ENCODE measurements at regions not wholly inside any gene's neighbourhood (a gene's known extent, or its start where the extent isn't known, plus 50 kb on each side); places are given as distances from the start of the nearest gene placed in this dataset.

DNA sequence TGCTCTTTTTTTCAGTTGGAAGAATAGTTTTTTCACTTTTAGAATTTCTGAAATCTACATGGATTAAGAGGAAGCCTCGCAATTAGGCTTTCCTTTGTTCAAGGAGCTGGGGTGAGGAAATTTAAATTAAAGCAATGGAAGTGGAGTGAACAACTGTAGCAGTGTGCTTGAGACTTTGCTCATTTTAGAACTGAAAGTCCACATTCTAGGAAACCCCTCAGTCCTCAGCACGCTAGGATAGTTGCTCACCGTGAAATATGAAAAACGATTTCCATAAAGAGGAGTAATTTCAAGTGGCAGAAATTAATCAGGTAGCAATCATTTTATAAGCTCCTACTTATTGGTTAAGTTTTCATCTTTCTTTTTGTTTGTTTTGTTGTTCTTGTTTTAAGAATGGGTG lies 243.0 kb upstream of the ITGA1 start:
- no peak for DNase-seq
- 36% methylated on average over 4 of the region's 4 CpGs for WGBS (ENCODE audit: low lambda C conversion rate)
- Histone ChIP-seq H4K20me1 (ENCODE audit: insufficient read depth) (no peaks in the 10 kb centered on the region), H3K9ac (no peak overlapping the region), H3K4me2 (no peak overlapping the region), H3K79me2 (ENCODE audit: insufficient read depth) (no peaks in the 10 kb centered on the region), H3K27ac (ENCODE audit: low read depth in 2 of 2, low read length in 1 of 2) (no peak overlapping the region), H3K9me2 (no peaks in the 10 kb centered on the region), H3K27me3 (ENCODE audit: insufficient read depth) (no peaks in the 10 kb centered on the region), H3K4me1 (ENCODE audit: control insufficient read depth in 1 of 2, insufficient read depth in 2 of 2, low read depth in 1 of 2, low read length in 1 of 2) (no peaks in the 10 kb centered on the region; a peak in 1 of 4 replicates), H3F3A (replicated peaks; ENCODE audit: insufficient read depth) (no peaks in the 10 kb centered on the region), H3K9me3 (no peaks in the 10 kb centered on the region), H2AFZ (ENCODE audit: low read depth) (no peak overlapping the region), H3K4me3 (ENCODE audit: low read depth in 2 of 2, low read length in 1 of 2) (no peak overlapping the region), H3K36me3 (replicated peaks in 1 of 2; ENCODE audit: control insufficient read depth in 1 of 2, insufficient read depth in 2 of 2, low read length in 1 of 2) (no peaks in the 10 kb centered on the region)
- no peak for TF ChIP-seq YY1 (IDR thresholded peaks at IDR 0.05; ENCODE audit: low read depth)
- POLR2A ChIA-PET = no interaction called here
- CTCF ChIA-PET = no interaction called here

GRCh38 chr5:52554293-52554692 lies 233.4 kb upstream of the ITGA1 start:
- POLR2A ChIA-PET = no interaction called here
- H3K9me2 ChIP-seq = no peaks in the 10 kb centered on the region
- H3K79me2 ChIP-seq (ENCODE audit: insufficient read depth) = no peaks in the 10 kb centered on the region
- TF ChIP-seq NRF1 (IDR thresholded peaks at IDR 0.05; ENCODE audit: low read depth, low read length) (no peak), CHD2 (IDR thresholded peaks at IDR 0.05; ENCODE audit: low read length, partially characterized antibody) (no peak), POLR2AphosphoS5 (IDR thresholded peaks at IDR 0.05; ENCODE audit: low read depth, low read length) (no peak), MXI1 (IDR thresholded peaks at IDR 0.05; ENCODE audit: low read depth, low read length) (no peak), SMC3 (IDR thresholded peaks at IDR 0.05; ENCODE audit: low read depth, low read length) (no peak), ELF1 (IDR thresholded peaks at IDR 0.05) (no peak), TEAD4 (IDR thresholded peaks at IDR 0.05; ENCODE audit: borderline replicate concordance, insufficient read depth) (no peak), SIN3A (IDR thresholded peaks at IDR 0.05; ENCODE audit: borderline replicate concordance, low read depth, low read length) (no peak), REST (IDR thresholded peaks at IDR 0.05; ENCODE audit: low read depth, low read length) (no peak), NFIC (IDR thresholded peaks at IDR 0.05; ENCODE audit: borderline replicate concordance) (no peak), RXRA (IDR thresholded peaks at IDR 0.05; ENCODE audit: borderline replicate concordance, low read depth) (no peak)
- no peak overlapping the region for H3K4me3 ChIP-seq (ENCODE audit: low read depth in 2 of 2, low read length in 1 of 2)
- H3K27me3 ChIP-seq (ENCODE audit: insufficient read depth) = no peaks in the 10 kb centered on the region
- no peak overlapping the region for H2AFZ ChIP-seq (ENCODE audit: low read depth)
- no peak overlapping the region for H3K4me2 ChIP-seq
- H4K20me1 ChIP-seq (ENCODE audit: insufficient read depth) = no peaks in the 10 kb centered on the region
- CTCF ChIA-PET = interaction anchor here (1.0 kb wide), 2 partner anchors 10 to 1591 kb away, joined by 3 to 4 read pairs; no protein-coding TSS in a partner anchor
- WGBS (ENCODE audit: low lambda C conversion rate) = 43% methylated on average over 2 of the region's 2 CpGs
- H3K9ac ChIP-seq = no peak overlapping the region
- no peaks in the 10 kb centered on the region for H3K9me3 ChIP-seq
- H3K36me3 ChIP-seq (replicated peaks in 1 of 2; ENCODE audit: control insufficient read depth in 1 of 2, insufficient read depth in 2 of 2, low read length in 1 of 2) = no peaks in the 10 kb centered on the region
- DNase-seq = no peak
- no peaks in the 10 kb centered on the region for H3K4me1 ChIP-seq (ENCODE audit: control insufficient read depth in 1 of 2, insufficient read depth in 2 of 2, low read depth in 1 of 2, low read length in 1 of 2)
- peak overlapping the region in 1 of 2 experiments; percentile 55; a peak in 2 of 4 replicates for H3K27ac ChIP-seq (ENCODE audit: low read depth in 2 of 2, low read length in 1 of 2)
- no peaks in the 10 kb centered on the region for H3F3A ChIP-seq (replicated peaks; ENCODE audit: insufficient read depth)
